ENCODE measurements at regions not wholly inside any gene's neighbourhood (a gene's known extent, or its start where the extent isn't known, plus 50 kb on each side); places are given as distances from the start of the nearest gene placed in this dataset.

GRCh38 chr4:93957186-93957585, 128.6 kb downstream of the ATOH1 start:
- H3K9me3 ChIP-seq (ENCODE audit: severe bottlenecking), result no peaks in the 10 kb centered on the region
- DNase-seq, result no peak
- H3K27ac ChIP-seq, result no peak overlapping the region
- no peaks in the 10 kb centered on the region for H3K36me3 ChIP-seq
- no peaks in the 10 kb centered on the region for H3K27me3 ChIP-seq (ENCODE audit: insufficient read depth, low read depth, severe bottlenecking)
- TF ChIP-seq CTCF (IDR thresholded peaks at IDR 0.05; ENCODE audit: low read depth, low read length), result no peak
- no peak overlapping the region for H3K4me3 ChIP-seq (ENCODE audit: low read depth, low read length)

- Histone ChIP-seq H3K27ac (no peak overlapping the region), H3K27me3 (ENCODE audit: insufficient read depth, low read depth, severe bottlenecking) (no peaks in the 10 kb centered on the region), H3K9me3 (ENCODE audit: severe bottlenecking) (no peaks in the 10 kb centered on the region), H3K36me3 (no peaks in the 10 kb centered on the region), H3K4me3 (ENCODE audit: low read depth, low read length) (no peak overlapping the region)
- DNase-seq, result no peak
- TF ChIP-seq CTCF (IDR thresholded peaks at IDR 0.05; ENCODE audit: low read depth, low read length), result no peak
These were observed 131.9 kb downstream of the ATOH1 start for GRCh38 chr4:93960450-93960849.

- Histone ChIP-seq H3K36me3 (no peaks in the 10 kb centered on the region), H3K4me3 (ENCODE audit: low read depth, low read length) (no peak overlapping the region), H3K9me3 (ENCODE audit: severe bottlenecking) (no peaks in the 10 kb centered on the region), H3K27ac (no peak overlapping the region), H3K27me3 (ENCODE audit: insufficient read depth, low read depth, severe bottlenecking) (no peaks in the 10 kb centered on the region)
- TF ChIP-seq CTCF (IDR thresholded peaks at IDR 0.05; ENCODE audit: low read depth, low read length), result no peak
- no peak for DNase-seq
These were observed 132.4 kb downstream of the ATOH1 start for GRCh38 chr4:93960916-93961315.

GRCh38 chr4:93981594-93981993, 153.0 kb downstream of the ATOH1 start:
- Histone ChIP-seq H3K27me3 (ENCODE audit: insufficient read depth, low read depth, severe bottlenecking) (no peaks in the 10 kb centered on the region), H3K27ac (no peak overlapping the region), H3K9me3 (ENCODE audit: severe bottlenecking) (no peaks in the 10 kb centered on the region), H3K36me3 (no peaks in the 10 kb centered on the region), H3K4me3 (ENCODE audit: low read depth, low read length) (no peak overlapping the region)
- DNase-seq, result no peak
- TF ChIP-seq CTCF (IDR thresholded peaks at IDR 0.05; ENCODE audit: low read depth, low read length), result no peak

- Histone ChIP-seq H3K27me3 (ENCODE audit: insufficient read depth, low read depth, severe bottlenecking) (no peaks in the 10 kb centered on the region), H3K4me3 (ENCODE audit: low read depth, low read length) (no peak overlapping the region), H3K9me3 (ENCODE audit: severe bottlenecking) (no peaks in the 10 kb centered on the region), H3K36me3 (no peaks in the 10 kb centered on the region), H3K27ac (no peak overlapping the region)
- TF ChIP-seq CTCF (IDR thresholded peaks at IDR 0.05; ENCODE audit: low read depth, low read length), result no peak
- no peak for DNase-seq
These were observed 153.7 kb downstream of the ATOH1 start for GRCh38 chr4:93982255-93982654.

GRCh38 chr4:93983140-93983539, 154.6 kb downstream of the ATOH1 start:
- no peak for DNase-seq

More at GRCh38 chr4:93983140-93983539, 154.6 kb downstream of the ATOH1 start:
- Histone ChIP-seq H3K9me3 (ENCODE audit: severe bottlenecking) (no peaks in the 10 kb centered on the region), H3K36me3 (no peaks in the 10 kb centered on the region), H3K27ac (no peak overlapping the region), H3K4me3 (ENCODE audit: low read depth, low read length) (no peak overlapping the region), H3K27me3 (ENCODE audit: insufficient read depth, low read depth, severe bottlenecking) (no peaks in the 10 kb centered on the region)
- TF ChIP-seq CTCF (IDR thresholded peaks at IDR 0.05; ENCODE audit: low read depth, low read length), result no peak
